ENCODE measurements at regions not wholly inside any gene's neighbourhood (a gene's known extent, or its start where the extent isn't known, plus 50 kb on each side); places are given as distances from the start of the nearest gene placed in this dataset.

DNA sequence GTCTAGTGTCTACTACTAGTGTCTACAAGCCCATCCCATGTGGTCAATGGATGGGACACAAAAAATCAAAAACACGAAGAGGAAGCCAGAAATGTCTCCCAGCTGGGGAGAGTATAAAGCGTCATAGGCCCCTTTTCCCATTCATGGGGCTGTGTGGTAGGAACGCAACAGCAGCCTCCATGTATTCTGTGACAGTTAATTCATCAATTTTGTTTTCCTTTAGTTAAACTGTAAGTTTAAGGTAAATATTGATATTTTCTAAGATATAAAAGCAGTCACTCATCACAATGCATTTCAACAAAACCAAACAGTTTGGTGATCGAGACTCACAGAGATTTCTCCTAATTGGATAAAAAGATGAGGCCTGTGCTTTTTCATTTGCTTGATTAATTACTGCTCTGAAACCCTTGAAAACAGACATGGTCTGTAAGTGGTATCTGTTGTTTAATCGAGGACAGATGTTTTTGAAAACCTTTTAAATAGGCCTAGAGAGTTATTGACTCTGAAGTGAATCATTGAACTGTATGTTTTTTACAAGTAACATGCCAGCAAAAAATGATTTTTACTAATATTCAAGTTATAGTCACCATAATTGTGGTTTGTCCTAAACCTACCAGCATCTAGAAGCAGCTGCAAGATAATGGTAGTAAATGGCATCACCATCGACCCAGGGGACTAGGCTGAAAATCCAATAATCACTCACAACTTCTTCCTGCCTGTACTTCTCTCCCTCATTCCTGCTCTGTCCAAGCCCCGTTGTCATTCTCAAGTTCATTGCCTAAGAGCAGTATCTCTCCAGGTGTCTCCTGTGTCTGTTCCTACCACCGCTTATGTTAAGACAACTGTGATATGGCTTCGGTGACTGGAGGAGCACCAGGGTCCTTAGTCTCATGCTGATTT is 87.7 kb upstream of the SHISA3 start:
- TF ChIP-seq, protein P1, sequence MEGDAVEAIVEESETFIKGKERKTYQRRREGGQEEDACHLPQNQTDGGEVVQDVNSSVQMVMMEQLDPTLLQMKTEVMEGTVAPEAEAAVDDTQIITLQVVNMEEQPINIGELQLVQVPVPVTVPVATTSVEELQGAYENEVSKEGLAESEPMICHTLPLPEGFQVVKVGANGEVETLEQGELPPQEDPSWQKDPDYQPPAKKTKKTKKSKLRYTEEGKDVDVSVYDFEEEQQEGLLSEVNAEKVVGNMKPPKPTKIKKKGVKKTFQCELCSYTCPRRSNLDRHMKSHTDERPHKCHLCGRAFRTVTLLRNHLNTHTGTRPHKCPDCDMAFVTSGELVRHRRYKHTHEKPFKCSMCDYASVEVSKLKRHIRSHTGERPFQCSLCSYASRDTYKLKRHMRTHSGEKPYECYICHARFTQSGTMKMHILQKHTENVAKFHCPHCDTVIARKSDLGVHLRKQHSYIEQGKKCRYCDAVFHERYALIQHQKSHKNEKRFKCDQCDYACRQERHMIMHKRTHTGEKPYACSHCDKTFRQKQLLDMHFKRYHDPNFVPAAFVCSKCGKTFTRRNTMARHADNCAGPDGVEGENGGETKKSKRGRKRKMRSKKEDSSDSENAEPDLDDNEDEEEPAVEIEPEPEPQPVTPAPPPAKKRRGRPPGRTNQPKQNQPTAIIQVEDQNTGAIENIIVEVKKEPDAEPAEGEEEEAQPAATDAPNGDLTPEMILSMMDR (IDR thresholded peaks at IDR 0.05), result no peak
- TF ChIP-seq ZFX (IDR thresholded peaks at IDR 0.05; ENCODE audit: borderline replicate concordance), result no peak

All from 22Rv1 (cell line).